GM04504 (cell line): ENCODE measurements at regions not wholly inside any gene's neighbourhood (a gene's known extent, or its start where the extent isn't known, plus 50 kb on each side); places are given as distances from the start of the nearest gene placed in this dataset.

Experiments
- DNase-seq: peaks from one replicate; pipeline ENCODE4 v3.0.0-alpha.2; 2012; ENCODE audit warnings: low read depth

DNA sequence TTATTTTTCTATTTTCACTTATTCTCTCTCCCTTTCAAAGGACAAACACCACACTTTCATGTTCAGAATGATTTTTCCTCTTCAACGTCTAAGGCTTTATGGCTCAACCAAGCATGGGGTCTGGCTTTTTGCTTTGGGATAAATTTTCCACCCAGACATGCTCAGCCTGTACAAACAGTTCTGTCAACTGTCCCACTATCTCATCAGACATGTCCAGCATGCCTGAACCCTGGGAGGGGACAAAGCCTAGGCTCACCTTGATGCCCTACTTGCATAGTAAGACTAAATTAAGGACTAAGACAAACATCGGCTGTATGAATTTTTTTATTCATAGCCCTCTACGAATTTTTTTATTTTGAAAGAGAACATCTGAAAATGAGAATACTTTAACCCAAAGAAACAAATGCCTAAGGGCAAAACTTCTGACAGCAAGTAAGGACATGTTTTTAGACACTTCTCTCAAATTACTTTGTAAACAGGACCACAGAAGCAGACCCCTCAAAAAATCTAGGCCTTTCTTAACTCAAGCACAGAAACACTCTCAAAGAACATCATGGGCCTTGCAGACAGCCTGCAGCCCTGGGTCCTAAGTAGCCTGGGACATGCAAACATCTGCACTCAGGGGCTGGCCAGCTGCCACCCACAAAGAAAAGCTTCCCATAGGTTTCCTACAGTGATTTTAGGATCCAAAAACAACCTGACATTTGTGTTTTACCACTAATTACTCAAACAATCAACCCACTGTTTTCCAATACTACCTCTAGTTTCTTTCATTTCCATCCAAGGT is 72.3 kb upstream of the PALMD start:
- DNase-seq = no peak

- DNase-seq = no peak
Observed at GRCh38 chr1:99577313-99577712, 68.6 kb upstream of the PALMD start.

DNA sequence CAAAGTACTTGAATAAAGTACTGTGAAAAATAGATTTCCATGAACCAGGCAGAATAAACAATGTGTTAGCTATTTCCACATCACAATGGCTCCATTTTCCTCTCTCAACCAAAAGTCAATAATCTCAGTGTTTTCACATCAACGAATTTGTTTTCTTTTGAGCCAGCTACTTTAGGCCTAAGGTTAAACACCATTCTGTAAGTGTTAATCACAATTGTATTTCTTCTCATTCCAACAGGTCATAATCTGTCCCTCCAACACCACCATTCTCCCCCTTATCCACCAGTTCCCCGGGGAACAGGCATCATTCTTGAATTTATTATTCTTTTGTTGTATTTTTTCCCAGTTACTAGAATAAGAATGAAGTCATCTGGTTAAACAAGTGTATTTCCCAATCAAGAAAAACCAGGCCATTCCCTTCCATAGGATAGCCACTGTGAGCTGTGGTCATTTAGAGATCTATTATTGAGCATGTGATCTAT is 66.2 kb upstream of the PALMD start:
- DNase-seq = no peak

- no peak for DNase-seq
Observed at GRCh38 chr1:99580451-99580850, 65.5 kb upstream of the PALMD start.

DNA sequence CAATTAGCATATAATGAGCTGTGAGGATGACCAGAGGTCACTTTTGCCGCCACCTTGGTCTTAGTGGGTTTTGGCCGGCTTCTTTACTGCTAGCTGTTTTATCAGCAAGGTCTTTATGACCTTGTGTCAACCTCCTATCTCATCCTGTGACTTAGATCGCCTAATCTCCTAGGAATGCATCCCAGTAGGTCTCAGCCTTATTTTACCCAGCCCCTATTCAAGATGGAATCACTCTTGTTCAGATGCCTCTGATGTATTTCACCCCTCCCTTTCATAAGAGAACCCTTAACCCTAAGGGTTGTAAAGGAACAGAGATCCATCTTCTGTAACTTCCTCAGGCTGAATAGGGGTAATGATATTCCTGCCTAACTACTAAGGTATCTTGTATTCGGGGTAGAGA is 58.9 kb upstream of the PALMD start:
- no peak for DNase-seq

GRCh38 chr1:99589186-99589636 is 56.7 kb upstream of the PALMD start:
- DNase-seq = no peak

- DNase-seq = peak; percentile 72
Observed at GRCh38 chr1:99590578-99591209, 55.2 kb upstream of the PALMD start.

DNA sequence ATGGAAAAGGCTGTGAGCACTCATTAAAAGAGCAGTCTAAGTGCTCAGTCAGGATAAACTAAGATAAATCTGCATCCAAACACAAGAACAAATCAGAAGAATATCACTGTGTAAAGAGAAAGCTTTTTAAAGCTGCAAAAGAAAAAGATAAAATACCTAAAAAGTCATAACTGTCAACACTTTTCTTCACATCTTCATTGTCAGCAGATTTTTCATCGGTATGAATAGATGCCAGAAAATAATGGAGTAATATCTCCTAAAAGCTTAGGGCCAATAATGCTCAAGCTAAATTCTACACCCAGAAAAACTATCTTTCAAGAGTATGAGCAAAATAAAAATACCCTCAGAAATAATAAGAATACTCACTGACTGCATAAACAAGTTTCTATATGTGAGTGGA is 54.0 kb upstream of the PALMD start:
- no peak for DNase-seq

GRCh38 chr1:99594205-99594604 is 51.7 kb upstream of the PALMD start:
- no peak for DNase-seq

DNA sequence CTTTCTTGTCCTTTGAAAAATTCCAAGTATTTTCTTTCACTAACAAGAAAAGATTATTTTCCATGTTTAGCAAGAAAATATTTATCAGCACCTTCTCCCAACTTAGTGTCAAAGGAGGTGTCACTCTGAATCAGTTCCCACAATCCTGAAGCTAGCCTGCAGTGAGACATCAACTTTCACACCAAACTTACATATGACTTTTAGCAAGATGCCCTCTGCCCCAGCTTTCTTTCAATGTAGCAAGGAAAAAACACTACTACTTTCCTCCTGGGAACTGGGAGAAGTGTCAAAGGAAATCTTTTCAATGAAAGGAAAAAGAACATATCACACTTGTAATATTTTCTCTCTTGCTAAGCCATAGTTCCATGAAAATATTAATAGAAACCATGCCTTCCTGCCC is 50.9 kb upstream of the PALMD start:
- no peak for DNase-seq

DNA sequence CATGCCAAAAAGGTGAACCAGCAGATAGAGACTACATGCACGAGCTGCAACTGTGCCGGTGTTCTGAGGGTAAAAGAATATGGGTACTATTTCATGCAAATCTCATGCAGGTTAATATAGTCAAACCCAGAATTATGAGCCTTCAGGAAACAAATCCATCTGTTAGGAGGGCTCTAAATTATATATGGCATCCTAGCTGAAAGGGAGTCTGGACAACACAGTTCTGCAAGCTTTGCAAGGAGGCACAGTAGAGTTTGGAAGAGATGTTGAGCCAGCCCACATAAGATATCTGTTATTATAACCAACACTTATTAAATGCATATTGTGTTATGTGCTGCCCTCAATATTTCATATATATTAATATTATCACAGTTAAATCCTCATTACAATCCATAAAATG is 50.5 kb upstream of the PALMD start:
- no peak for DNase-seq
